HCT116 (cell line): ENCODE measurements at regions not wholly inside any gene's neighbourhood (a gene's known extent, or its start where the extent isn't known, plus 50 kb on each side); places are given as distances from the start of the nearest gene placed in this dataset.

Source experiments
- ATAC-seq: fragments of 200-7000 bp; cut with Tn5 transposase; 2 replicates; pipeline ENCODE4 v1.9.1; 2020; ENCODE audit warnings: mild to moderate bottlenecking, moderate library complexity
- BruUV-seq: library from RNA; stranded (reverse); fragments of 400-500 nt; replicated peaks from 2 replicates; lab custom pipeline; 2021; lab: Mats Ljungman, UMichigan
- CTCF ChIA-PET: fragments of 300-600 bp; sonication (Branson Sonifier 250); formaldehyde crosslinking; loops from one replicate; lab custom pipeline; 2021; ENCODE audit warnings: antibody characterized with exemption; lab: Charles Lee
- POLR2A ChIA-PET: fragments of 300-600, 350-600 bp; sonication (Branson Sonifier 250); formaldehyde crosslinking; loops from one replicate; lab custom pipeline; 2021; ENCODE audit warnings: antibody characterized with exemption; lab: Charles Lee
- RAD21 ChIA-PET, 2 experiments: fragments of 300-600 bp; sonication (Branson Sonifier 250); formaldehyde crosslinking; loops; one replicate each; lab custom pipeline; 2023; ENCODE audit warnings: low total read pairs in 2 of 2; ENCODE audit not compliant: uncharacterized antibody in 2 of 2, unreplicated experiment in 2 of 2, low non-redundant PET in 1 of 2; lab: Charles Lee
- DNase-seq: peaks from one replicate; pipeline ENCODE4 v3.0.0-alpha.2; 2010; ENCODE audit warnings: low read depth, low spot score
- H2AFZ ChIP-seq: fragments of 200-600 bp; shearing (Covaris generic), sonication (generic); 2 replicates; pipeline ENCODE4 v1.6.1; 2017; ENCODE audit warnings: low read depth, mixed run types, mixed read lengths, antibody characterized with exemption, low read length; ENCODE audit not compliant: poor library complexity, severe bottlenecking
- H3K27ac ChIP-seq: 2 replicates; pipeline ENCODE4 v1.5.1; 2012; ENCODE audit warnings: low read depth, low read length
- H3K27me3 ChIP-seq: fragments of 200-600 bp; sonication (generic); 2 replicates; pipeline ENCODE4 v1.6.1; 2016; ENCODE audit warnings: mixed run types, low read length, mixed read lengths; ENCODE audit not compliant: insufficient read depth
- H3K36me3 ChIP-seq, 2 experiments: fragments of 200-500 bp in 1 of 2; fragments of 200-600 bp in 1 of 2; sonication (Bioruptor generic) in 1 of 2; sonication (generic) in 1 of 2; 2 replicates each; pipeline versions ENCODE4 v1.5.1 to v1.6.1; 2014 to 2016; ENCODE audit warnings: low read length in 2 of 2, inconsistent platforms in 1 of 2, mixed read lengths in 1 of 2, mixed run types in 1 of 2; ENCODE audit not compliant: insufficient read depth in 2 of 2, control insufficient read depth in 1 of 2
- H3K4me1 ChIP-seq, 2 experiments: fragments of 200-600 bp in 1 of 2; sonication (generic) in 1 of 2; 2 replicates each; pipeline versions ENCODE4 v1.5.1 to v1.6.1; 2012 to 2017; ENCODE audit warnings: low read length in 2 of 2, inconsistent platforms in 1 of 2, mild to moderate bottlenecking in 1 of 2, mixed read lengths in 1 of 2, mixed run types in 1 of 2, moderate library complexity in 1 of 2; ENCODE audit not compliant: insufficient read depth in 2 of 2, control insufficient read depth in 1 of 2
- H3K4me2 ChIP-seq: fragments of 200-600 bp; sonication (generic); 2 replicates; pipeline ENCODE4 v1.6.1; 2017; ENCODE audit warnings: mixed run types, low read length, mixed read lengths
- H3K4me3 ChIP-seq, 2 experiments: fragments of 200-600 bp in 1 of 2; sonication (generic) in 1 of 2; replicated peaks in 1 of 2; 2 replicates each; pipeline ENCODE4 v1.5.1; 2011 to 2016; ENCODE audit warnings: low read length in 2 of 2, control low read depth in 1 of 2, low read depth in 1 of 2, mild to moderate bottlenecking in 1 of 2, mixed read lengths in 1 of 2, mixed run types in 1 of 2
- H3K79me2 ChIP-seq: fragments of 200-600 bp; sonication (generic); 2 replicates; pipeline ENCODE4 v1.6.1; 2017; ENCODE audit warnings: mild to moderate bottlenecking, mixed run types, low read length, moderate library complexity, mixed read lengths; ENCODE audit not compliant: insufficient read depth
- H3K9ac ChIP-seq: fragments of 200-600 bp; sonication (generic); 2 replicates; pipeline ENCODE4 v1.6.1; 2016; ENCODE audit warnings: low read length, mixed read lengths
- H3K9me2 ChIP-seq: fragments of 200-600 bp; sonication (generic), shearing (Covaris generic); 2 replicates; pipeline ENCODE4 v1.6.1; 2017; ENCODE audit warnings: mixed run types, mild to moderate bottlenecking, moderate library complexity; ENCODE audit not compliant: insufficient read depth
- H3K9me3 ChIP-seq, 2 experiments: fragments of 200-500 bp in 1 of 2; fragments of 200-600 bp in 1 of 2; sonication (Bioruptor generic) in 1 of 2; sonication (generic) in 1 of 2; 2 replicates each; pipeline ENCODE4 v1.6.1; 2014 to 2017; ENCODE audit warnings: low read length in 2 of 2, mixed read lengths in 2 of 2, inconsistent platforms in 1 of 2, low read depth in 1 of 2, mild to moderate bottlenecking in 1 of 2, mixed run types in 1 of 2, moderate library complexity in 1 of 2; ENCODE audit not compliant: control insufficient read depth in 1 of 2, insufficient read depth in 1 of 2
- H4K20me1 ChIP-seq: fragments of 200-600 bp; sonication (generic), shearing (Covaris generic); 2 replicates; pipeline ENCODE4 v1.6.1; 2017; ENCODE audit warnings: mixed run types, mild to moderate bottlenecking, moderate library complexity; ENCODE audit not compliant: insufficient read depth
- CBX3 ChIP-seq: IDR thresholded peaks from 2 replicates; pipeline ENCODE4 v1.6.1; 2012; ENCODE audit warnings: low read depth
- CEBPB ChIP-seq: IDR thresholded peaks from 2 replicates; pipeline ENCODE4 v1.6.1; 2012; ENCODE audit warnings: low read depth
- CTCF ChIP-seq, 3 experiments: fragments of 200-600 bp in 1 of 3; sonication (generic) in 1 of 3; IDR thresholded peaks in 2 of 3; conservative IDR thresholded peaks in 1 of 3; 2 replicates each; pipeline ENCODE4 v1.5.1; 2012 to 2017; ENCODE audit warnings: low read depth in 2 of 3, low read length in 2 of 3, antibody characterized with exemption in 1 of 3, borderline replicate concordance in 1 of 3, control low read depth in 1 of 3, mild to moderate bottlenecking in 1 of 3, mixed read lengths in 1 of 3, mixed run types in 1 of 3, moderate library complexity in 1 of 3; ENCODE audit not compliant: insufficient read depth in 1 of 3
- EZH2 ChIP-seq: fragments of 200-600 bp; sonication (generic); IDR thresholded peaks from 2 replicates; pipeline ENCODE4 v1.6.1; 2017; ENCODE audit warnings: antibody characterized with exemption, mixed run types
- EZH2phosphoT487 ChIP-seq: fragments of 200-600 bp; IDR thresholded peaks from 2 replicates; pipeline ENCODE4 v1.6.1; 2018; ENCODE audit warnings: antibody characterized with exemption, borderline replicate concordance
- JUND ChIP-seq: IDR thresholded peaks from 2 replicates; pipeline ENCODE4 v1.6.1; 2012
- MAX ChIP-seq: IDR thresholded peaks from 2 replicates; pipeline ENCODE4 v1.6.1; 2012
- POLR2A ChIP-seq: IDR thresholded peaks from 2 replicates; pipeline ENCODE4 v1.7.0; 2011; ENCODE audit warnings: borderline replicate concordance; ENCODE audit not compliant: insufficient read depth, insufficient read length; ENCODE audit errors: extremely low read depth
- POLR2AphosphoS5 ChIP-seq: IDR thresholded peaks from 2 replicates; pipeline ENCODE4 v1.6.1; 2011; ENCODE audit warnings: mild to moderate bottlenecking, low read depth, low read length, moderate library complexity
- SIN3A ChIP-seq: IDR thresholded peaks from 2 replicates; pipeline ENCODE4 v1.6.1; 2012; ENCODE audit warnings: low read depth
- TCF7L2 ChIP-seq: IDR thresholded peaks from 2 replicates; pipeline ENCODE4 v1.7.0; 2011; ENCODE audit warnings: borderline replicate concordance, inconsistent platforms; ENCODE audit not compliant: insufficient read depth, insufficient read length; ENCODE audit errors: extremely low read depth
- YY1 ChIP-seq: IDR thresholded peaks from 2 replicates; pipeline ENCODE4 v1.6.1; 2011; ENCODE audit warnings: low read length, low read depth, moderate library complexity, mild to moderate bottlenecking; ENCODE audit not compliant: insufficient replicate concordance; ENCODE audit errors: extremely low read depth
- ZFX ChIP-seq: fragments of 450-650 bp; IDR thresholded peaks from 2 replicates; pipeline ENCODE4 v1.6.1; 2017
- ZNF274 ChIP-seq: fragments of 200-500 bp; sonication (Bioruptor generic); IDR thresholded peaks from 2 replicates; pipeline ENCODE4 v1.6.1; 2014; ENCODE audit warnings: mild to moderate bottlenecking, low read depth, low read length, inconsistent platforms
- intact Hi-C: fragments of 100-400 bp; cut with micrococcal nuclease; formaldehyde crosslinking; loops from 2 replicates; pipeline ENCODE4 v1.10.0; 2022
- TF ChIP-seq, protein P1 (sequence below): IDR thresholded peaks from 2 replicates; pipeline ENCODE4 v1.6.1; 2011; ENCODE audit warnings: mild to moderate bottlenecking, low read length, moderate library complexity; ENCODE audit not compliant: insufficient replicate concordance; ENCODE audit errors: extremely low read depth
- TF ChIP-seq, protein P2 (sequence below): IDR thresholded peaks from 2 replicates; pipeline ENCODE4 v1.6.1; 2012; ENCODE audit warnings: low read depth

DNA sequence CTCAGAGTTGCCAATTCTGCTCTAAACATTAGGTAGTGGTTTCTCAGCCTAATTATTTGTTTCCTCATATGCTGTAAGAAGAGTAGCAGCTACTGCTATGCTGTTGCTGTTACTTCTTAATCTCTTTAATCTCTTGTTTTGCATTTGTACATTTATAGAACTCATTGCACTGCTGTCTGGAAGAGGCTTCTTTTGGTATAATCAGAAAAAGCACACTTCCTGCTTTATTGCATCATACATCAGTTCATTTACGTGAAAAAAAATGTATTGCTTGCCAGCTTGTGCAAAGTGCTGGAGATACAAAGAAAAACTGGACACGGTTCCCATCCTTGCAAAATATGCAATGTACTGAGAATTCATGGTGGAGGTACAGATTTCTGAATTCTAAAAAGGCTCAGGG is 332.0 kb downstream of the GRXCR1 start:
- no peak overlapping the region for H3K4me2 ChIP-seq
- H3K9me3 ChIP-seq: peaks cover 1 to 11% of the 10 kb centered on the region in 2 experiments; a peak in 2 of 4 replicates
- no peak overlapping the region for H2AFZ ChIP-seq
- no peaks in the 10 kb centered on the region for H3K27me3 ChIP-seq
- no peak overlapping the region for H3K4me3 ChIP-seq
- ChIA-PET POLR2A (no interaction called here), CTCF (no interaction called here), RAD21 (no interaction called here)
- ATAC-seq: no peak
- intact Hi-C loops: no loop called here
- no TSS peak for BruUV-seq
- H4K20me1 ChIP-seq: no peaks in the 10 kb centered on the region
- no peaks in the 10 kb centered on the region for H3K79me2 ChIP-seq
- H3K36me3 ChIP-seq: no peaks in the 10 kb centered on the region
- DNase-seq: no peak
- H3K9me2 ChIP-seq: no peaks in the 10 kb centered on the region
- H3K9ac ChIP-seq: no peak overlapping the region
- no peak overlapping the region for H3K27ac ChIP-seq
- TF ChIP-seq EZH2 (no peak), CTCF (IDR thresholded peaks at IDR 0.05 in 2 of 3, conservative IDR thresholded peaks at IDR 0.05 in 1 of 3; ENCODE audit: borderline replicate concordance in 1 of 3, insufficient read depth in 1 of 3, low read depth in 2 of 3, low read length in 2 of 3) (no peak), CBX3 (no peak), JUND (no peak), YY1 (no peak), CEBPB (no peak), ZFX (no peak), EZH2phosphoT487 (no peak), POLR2AphosphoS5 (no peak), POLR2A (no peak), SIN3A (no peak), MAX (no peak), ZNF274 (no peak), TCF7L2 (no peak)
- TF ChIP-seq, protein P1, sequence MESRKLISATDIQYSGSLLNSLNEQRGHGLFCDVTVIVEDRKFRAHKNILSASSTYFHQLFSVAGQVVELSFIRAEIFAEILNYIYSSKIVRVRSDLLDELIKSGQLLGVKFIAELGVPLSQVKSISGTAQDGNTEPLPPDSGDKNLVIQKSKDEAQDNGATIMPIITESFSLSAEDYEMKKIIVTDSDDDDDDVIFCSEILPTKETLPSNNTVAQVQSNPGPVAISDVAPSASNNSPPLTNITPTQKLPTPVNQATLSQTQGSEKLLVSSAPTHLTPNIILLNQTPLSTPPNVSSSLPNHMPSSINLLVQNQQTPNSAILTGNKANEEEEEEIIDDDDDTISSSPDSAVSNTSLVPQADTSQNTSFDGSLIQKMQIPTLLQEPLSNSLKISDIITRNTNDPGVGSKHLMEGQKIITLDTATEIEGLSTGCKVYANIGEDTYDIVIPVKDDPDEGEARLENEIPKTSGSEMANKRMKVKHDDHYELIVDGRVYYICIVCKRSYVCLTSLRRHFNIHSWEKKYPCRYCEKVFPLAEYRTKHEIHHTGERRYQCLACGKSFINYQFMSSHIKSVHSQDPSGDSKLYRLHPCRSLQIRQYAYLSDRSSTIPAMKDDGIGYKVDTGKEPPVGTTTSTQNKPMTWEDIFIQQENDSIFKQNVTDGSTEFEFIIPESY: no peak
- TF ChIP-seq, protein P2, sequence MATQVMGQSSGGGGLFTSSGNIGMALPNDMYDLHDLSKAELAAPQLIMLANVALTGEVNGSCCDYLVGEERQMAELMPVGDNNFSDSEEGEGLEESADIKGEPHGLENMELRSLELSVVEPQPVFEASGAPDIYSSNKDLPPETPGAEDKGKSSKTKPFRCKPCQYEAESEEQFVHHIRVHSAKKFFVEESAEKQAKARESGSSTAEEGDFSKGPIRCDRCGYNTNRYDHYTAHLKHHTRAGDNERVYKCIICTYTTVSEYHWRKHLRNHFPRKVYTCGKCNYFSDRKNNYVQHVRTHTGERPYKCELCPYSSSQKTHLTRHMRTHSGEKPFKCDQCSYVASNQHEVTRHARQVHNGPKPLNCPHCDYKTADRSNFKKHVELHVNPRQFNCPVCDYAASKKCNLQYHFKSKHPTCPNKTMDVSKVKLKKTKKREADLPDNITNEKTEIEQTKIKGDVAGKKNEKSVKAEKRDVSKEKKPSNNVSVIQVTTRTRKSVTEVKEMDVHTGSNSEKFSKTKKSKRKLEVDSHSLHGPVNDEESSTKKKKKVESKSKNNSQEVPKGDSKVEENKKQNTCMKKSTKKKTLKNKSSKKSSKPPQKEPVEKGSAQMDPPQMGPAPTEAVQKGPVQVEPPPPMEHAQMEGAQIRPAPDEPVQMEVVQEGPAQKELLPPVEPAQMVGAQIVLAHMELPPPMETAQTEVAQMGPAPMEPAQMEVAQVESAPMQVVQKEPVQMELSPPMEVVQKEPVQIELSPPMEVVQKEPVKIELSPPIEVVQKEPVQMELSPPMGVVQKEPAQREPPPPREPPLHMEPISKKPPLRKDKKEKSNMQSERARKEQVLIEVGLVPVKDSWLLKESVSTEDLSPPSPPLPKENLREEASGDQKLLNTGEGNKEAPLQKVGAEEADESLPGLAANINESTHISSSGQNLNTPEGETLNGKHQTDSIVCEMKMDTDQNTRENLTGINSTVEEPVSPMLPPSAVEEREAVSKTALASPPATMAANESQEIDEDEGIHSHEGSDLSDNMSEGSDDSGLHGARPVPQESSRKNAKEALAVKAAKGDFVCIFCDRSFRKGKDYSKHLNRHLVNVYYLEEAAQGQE: no peak
- no peaks in the 10 kb centered on the region for H3K4me1 ChIP-seq
